IPS DF 4.7 (cell line): ENCODE measurements at regions not wholly inside any gene's neighbourhood (a gene's known extent, or its start where the extent isn't known, plus 50 kb on each side); places are given as distances from the start of the nearest gene placed in this dataset.
"Not testable (repeated sequence)": the region's sequence is repeated elsewhere in the genome, so short reads cannot be mapped to it uniquely, and the experiment has no call there.

Experiments used
- DNase-seq: peaks from one replicate; pipeline ENCODE4 v3.0.0-alpha.2; 2013; ENCODE audit warnings: low spot score; ENCODE audit errors: extremely low read depth

GRCh38 chr13:94906605-94907004 lies 194.3 kb upstream of the SOX21 start:
- no peak for DNase-seq

- no peak for DNase-seq
These were observed 190.5 kb upstream of the SOX21 start for GRCh38 chr13:94902722-94903407.

- DNase-seq = no peak
These were observed 188.7 kb upstream of the SOX21 start for GRCh38 chr13:94901070-94901469.

DNA sequence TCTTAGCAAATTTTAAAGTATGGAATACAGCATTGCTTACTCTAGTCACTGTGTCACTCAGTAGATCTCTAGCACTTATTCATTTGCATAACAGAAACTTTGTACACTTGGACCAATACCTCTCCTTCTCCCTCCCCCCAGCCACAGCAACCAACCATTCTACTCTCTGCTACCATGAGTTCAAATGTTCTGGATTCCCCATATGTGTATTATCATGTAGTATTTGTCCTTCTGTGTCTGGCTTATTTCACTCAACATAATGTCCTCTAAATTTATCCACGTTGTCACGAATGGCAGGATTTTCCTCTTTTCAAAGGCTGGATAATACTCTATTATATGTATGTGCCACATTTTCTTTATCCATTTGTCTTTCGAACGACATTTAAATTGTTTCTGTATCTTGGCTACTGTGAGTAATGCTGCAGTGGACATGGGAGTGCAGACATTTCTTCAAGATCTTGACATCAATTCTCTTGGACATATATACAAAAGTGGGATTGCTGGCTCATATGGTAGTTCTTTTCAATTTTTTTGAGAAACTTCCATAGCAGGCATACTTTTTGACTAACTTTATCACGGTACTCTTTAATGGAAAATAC lies 184.5 kb upstream of the SOX21 start:
- no peak for DNase-seq

GRCh38 chr13:94896238-94896637 lies 183.9 kb upstream of the SOX21 start:
- no peak for DNase-seq

DNA sequence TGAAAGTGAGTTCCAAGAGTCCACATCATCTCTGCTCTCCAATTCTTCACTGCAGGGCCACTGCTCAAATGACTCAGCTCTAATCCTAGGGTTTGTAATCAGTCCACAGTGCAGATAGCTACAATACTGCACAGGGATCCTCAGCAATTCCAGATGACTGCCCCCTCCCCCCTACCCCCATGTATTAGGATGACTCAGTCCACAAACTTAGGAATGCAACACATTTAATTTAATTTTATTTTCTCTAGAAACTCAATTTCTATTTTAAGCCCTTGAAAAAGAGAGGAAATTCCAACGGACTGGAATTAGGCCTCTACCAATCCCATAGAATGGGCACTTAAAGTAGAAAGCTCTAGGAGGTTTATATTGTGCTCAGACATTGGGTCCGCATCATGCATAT lies 173.8 kb upstream of the SOX21 start:
- DNase-seq = no peak

GRCh38 chr13:94880463-94880862 lies 168.1 kb upstream of the SOX21 start:
- DNase-seq = no peak

DNA sequence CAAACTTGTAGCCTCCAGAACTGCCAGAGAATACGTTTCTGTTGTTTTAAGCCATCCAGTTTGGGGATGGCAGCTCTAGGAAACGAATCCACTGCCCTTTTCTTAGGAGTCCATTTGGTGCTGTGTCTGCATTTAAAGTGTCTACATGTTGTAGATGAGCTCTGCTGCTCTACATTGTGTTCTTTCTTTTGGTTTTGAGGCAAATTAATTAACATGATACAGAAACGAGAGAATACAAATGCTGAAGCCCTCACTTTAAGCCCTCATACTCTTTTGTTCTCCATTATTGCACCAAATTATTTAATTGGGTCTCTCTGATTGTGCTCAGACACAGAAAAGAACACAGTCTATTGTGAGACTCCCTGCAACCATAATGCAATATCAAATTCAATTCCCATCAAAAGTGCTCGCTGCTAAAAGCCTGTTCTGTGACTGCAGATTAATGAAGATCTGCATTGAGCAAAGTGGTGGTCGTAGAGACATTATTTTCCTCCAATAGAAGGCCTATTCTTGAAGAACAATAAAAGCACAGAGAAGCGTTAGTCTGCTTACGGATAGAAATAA lies 166.3 kb upstream of the SOX21 start:
- no peak for DNase-seq

DNA sequence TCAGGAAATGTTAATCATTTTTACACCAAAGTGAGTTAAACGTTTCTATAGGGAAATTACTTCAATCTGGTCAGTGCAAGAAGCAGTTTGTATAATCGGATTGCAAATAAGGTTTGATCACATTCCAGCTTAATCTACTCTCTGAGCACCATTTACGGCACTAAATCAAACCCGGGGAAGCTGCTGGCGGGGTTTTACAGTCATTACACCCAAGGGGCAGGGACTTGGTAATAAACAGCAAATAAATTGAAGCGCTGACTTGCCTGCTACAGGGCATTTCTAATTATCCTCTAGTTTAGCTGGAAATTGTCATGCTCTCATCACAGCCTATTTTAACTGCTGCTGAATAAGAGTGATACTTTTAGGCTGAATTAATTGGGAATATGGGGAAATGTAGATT lies 152.1 kb upstream of the SOX21 start:
- no peak for DNase-seq

DNA sequence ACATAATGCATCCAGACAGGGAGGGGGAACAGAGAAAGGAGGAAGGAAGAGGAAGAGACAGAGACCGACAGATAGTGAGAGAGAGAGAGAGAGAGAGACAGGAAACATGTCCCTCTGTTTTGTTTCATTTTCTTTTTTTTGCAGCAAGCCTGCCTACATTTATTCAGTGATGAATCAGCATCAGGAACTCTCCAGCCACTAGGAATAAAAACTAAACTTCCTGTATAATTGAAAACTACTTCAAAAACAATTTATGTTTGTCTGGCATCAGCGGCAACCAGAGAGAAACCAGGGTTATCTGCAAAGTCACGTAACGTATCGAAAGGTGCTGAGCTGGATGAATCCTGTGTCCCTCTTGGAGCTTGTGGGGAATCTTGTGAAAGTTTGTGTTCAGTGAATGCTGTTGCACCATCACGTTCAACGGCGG lies 148.6 kb upstream of the SOX21 start:
- DNase-seq = no peak

DNA sequence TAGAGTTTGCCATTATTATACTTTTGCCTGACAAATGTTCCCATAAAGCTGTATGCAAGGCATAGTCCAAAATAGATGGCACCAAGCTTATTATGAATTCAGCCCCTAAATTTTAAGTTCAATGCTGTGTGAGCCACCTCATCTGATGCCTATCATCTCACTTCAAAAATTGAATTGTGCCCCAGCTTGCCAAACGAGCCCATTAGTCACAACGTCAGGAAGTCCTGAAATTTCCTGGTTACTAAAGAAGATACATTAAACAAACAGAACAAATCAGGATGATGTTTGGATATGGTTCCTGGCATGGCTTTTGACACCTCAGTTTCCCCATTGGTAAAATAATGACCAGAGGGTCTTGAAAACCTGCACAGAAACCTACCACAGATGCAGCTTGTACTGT lies 147.5 kb upstream of the SOX21 start:
- DNase-seq = no peak

DNA sequence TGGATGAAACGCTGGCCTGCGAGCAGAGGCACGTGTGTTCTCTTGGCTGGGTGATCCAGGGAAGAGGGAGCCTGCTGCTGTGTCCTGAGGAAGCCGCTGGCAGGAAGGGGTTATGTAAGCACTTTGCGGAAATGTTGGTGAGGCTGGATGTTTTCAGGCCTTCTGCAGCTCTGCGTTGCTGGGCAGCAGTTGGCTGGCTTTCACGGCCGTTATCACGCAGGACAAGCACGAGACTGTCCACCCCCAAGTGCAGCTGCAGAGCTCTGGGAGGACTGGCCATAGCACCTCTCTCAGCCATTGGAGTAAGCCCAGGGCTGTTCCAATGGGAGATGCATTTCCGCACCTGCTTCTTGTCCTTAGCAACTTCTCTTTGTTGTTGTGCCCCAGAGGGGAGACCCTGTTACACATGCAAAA lies 146.9 kb upstream of the SOX21 start:
- DNase-seq = no peak

DNA sequence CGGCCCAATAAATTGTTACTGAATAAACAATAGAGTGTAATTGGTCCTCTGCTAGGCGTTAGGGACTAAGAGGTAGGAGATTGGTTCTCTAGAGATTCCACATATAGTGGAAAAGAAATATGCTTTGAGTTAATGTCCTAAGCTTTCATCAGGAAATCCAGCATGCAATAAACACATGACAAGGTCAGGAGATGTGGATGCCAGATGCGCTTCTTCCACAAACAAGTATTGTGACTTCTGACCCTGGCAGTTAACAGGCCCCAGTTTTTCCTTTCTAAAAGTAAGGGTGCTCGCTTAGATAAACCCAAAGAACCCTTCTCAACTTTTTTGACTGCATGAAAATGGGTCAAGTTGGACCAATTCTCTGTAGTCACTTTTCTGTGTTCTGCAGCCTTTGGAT lies 146.5 kb upstream of the SOX21 start:
- no peak for DNase-seq

DNA sequence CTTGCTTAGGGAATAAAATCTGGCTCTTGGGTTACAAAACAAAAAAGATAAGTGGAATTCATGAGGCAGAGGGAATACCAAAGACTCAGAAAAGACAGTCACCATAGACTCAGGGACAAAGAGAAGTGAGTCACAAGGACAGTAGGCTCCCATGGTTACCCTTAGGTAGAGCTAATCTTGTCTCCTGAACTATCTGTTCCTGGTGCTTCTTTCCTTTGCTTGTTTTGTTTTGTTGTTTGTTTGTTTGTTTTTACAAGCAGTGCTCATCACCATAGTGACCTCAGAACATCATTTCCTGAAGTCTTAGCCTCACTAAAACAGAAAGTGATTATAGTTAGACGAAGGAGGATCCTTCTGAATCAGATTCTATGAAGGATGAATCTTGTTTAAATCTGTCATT lies 142.3 kb upstream of the SOX21 start:
- DNase-seq = no peak

- DNase-seq = no peak
These were observed 139.2 kb upstream of the SOX21 start for GRCh38 chr13:94851576-94851975.

DNA sequence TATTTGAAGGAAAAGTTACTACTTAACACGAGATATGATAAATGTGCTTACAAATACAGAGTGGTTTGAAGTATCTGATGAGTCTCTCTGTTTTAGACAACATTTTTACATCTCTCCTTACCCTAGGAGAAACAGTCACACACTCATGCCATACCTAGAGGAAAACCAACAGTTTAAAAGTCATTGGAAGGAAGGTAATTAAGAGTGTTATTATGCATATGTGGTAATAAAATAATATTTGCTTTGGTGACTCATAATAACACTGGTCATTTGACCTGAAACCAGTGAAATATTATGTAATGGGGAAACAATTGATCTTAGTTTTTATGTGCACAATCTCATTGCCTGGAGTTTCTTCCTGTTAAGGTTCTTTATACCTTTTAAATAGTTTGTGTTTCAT lies 136.9 kb upstream of the SOX21 start:
- DNase-seq = no peak

GRCh38 chr13:94842901-94843300 lies 130.6 kb upstream of the SOX21 start:
- no peak for DNase-seq

GRCh38 chr13:94837056-94837455 lies 124.7 kb upstream of the SOX21 start:
- not testable (repeated sequence) for DNase-seq

GRCh38 chr13:94829837-94830365 lies 117.6 kb upstream of the SOX21 start:
- DNase-seq = no peak

GRCh38 chr13:94829185-94829836 lies 117.0 kb upstream of the SOX21 start:
- DNase-seq = no peak

DNA sequence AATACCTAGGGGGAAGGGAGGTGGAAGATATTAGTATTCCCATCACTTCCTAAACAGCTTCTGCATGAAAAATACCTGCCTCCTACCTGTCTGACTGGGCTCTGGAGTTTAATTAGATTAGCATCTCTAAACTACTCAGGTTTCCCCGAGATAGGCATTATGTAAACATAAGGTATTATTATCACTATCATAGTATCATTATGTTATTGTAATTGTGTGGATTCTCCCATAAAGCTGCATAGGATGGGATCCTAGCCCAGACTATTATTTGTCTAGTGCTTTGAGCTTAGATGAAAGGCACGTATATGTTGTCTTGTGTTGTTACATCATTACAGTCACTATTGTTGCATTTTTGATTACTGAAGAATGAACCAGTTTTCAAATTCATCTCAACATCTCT lies 115.2 kb upstream of the SOX21 start:
- no peak for DNase-seq

DNA sequence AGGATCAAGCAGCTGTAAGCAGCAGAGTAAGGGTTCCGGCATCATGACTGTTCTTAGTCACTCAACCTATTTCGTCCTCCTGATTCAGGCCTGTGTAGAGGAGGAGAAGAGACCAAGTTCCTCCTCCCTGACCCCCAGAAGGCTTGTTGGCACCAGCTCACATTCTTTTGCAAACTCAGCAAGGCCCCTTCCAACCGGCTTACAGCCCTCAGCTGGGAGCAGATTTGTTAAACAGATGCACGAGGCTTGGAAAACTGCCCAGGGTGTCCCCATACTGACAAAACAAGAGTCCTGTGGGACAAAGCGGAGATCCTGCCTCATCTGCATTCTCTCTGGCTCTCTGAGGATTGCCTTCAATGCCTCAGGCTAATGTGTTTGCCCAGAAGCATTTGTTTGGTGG lies 113.2 kb upstream of the SOX21 start:
- DNase-seq = peak; percentile 49
